Brain microvascular endothelial cell (primary cell): ENCODE measurements at regions not wholly inside any gene's neighbourhood (a gene's known extent, or its start where the extent isn't known, plus 50 kb on each side); places are given as distances from the start of the nearest gene placed in this dataset.
A peak's percentile ranks its signal among the peaks of the same experiment; 100 is the strongest.

Experiments
- DNase-seq: peaks from one replicate; pipeline ENCODE4 v3.0.0-alpha.2; 2020
- H3K27ac ChIP-seq: fragments of 250-450 bp; sonication (Bioruptor Pico); 2 replicates; pipeline ENCODE4 v1.5.1; 2020; ENCODE audit warnings: mild to moderate bottlenecking, moderate library complexity
- H3K27me3 ChIP-seq: fragments of 250-450 bp; sonication (Bioruptor Pico); replicated peaks from 2 replicates; pipeline ENCODE4 v1.5.1; 2020; ENCODE audit warnings: mild to moderate bottlenecking
- H3K36me3 ChIP-seq: fragments of 250-450 bp; sonication (Bioruptor Pico); replicated peaks from 2 replicates; pipeline ENCODE4 v1.5.1; 2020; ENCODE audit warnings: mild to moderate bottlenecking
- H3K4me3 ChIP-seq: 2 replicates; pipeline ENCODE4 v1.5.1; 2011; ENCODE audit warnings: low read depth, mild to moderate bottlenecking, control low read depth, low read length, moderate library complexity
- in situ Hi-C: cut with HindIII; loops from 2 replicates; pipeline ENCODE4 v1.10.0; 2017; ENCODE audit warnings: low sequenced_read_pairs, low pct_ligation_motif_present
- TF ChIP-seq, protein P1 (sequence below): IDR thresholded peaks from 2 replicates; pipeline ENCODE4 v1.5.1; 2011; ENCODE audit warnings: low read depth, mild to moderate bottlenecking, moderate library complexity, low read length, control low read depth, inconsistent platforms; ENCODE audit errors: missing control alignments

DNA sequence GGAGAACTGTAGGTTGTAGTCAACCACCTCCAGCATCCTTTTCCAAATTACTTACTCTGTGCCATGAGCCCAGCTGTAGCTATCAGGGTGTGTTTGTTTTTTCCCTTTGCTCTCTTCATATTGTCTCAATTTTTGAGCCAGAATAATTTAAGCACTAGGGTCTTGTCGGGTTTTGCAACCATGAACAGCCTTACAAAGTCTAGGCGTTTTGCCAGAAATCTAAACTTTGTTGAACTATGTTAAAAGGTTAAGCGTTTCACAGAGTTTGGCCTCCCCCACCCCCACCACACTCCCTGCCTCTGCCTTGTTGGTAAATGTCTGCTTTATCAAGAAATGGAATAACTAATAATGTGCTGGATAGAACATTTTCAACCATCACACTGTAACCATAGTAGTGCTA lies 190.6 kb upstream of the TTC29 start:
- H3K36me3 ChIP-seq: no peaks in the 10 kb centered on the region
- in situ Hi-C loops: no loop called here
- no peak overlapping the region for H3K4me3 ChIP-seq
- TF ChIP-seq, protein P1, sequence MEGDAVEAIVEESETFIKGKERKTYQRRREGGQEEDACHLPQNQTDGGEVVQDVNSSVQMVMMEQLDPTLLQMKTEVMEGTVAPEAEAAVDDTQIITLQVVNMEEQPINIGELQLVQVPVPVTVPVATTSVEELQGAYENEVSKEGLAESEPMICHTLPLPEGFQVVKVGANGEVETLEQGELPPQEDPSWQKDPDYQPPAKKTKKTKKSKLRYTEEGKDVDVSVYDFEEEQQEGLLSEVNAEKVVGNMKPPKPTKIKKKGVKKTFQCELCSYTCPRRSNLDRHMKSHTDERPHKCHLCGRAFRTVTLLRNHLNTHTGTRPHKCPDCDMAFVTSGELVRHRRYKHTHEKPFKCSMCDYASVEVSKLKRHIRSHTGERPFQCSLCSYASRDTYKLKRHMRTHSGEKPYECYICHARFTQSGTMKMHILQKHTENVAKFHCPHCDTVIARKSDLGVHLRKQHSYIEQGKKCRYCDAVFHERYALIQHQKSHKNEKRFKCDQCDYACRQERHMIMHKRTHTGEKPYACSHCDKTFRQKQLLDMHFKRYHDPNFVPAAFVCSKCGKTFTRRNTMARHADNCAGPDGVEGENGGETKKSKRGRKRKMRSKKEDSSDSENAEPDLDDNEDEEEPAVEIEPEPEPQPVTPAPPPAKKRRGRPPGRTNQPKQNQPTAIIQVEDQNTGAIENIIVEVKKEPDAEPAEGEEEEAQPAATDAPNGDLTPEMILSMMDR: no peak
- H3K27me3 ChIP-seq: no peaks in the 10 kb centered on the region
- peak; percentile 79 for DNase-seq
- H3K27ac ChIP-seq: peak overlapping the region; percentile 54

DNA sequence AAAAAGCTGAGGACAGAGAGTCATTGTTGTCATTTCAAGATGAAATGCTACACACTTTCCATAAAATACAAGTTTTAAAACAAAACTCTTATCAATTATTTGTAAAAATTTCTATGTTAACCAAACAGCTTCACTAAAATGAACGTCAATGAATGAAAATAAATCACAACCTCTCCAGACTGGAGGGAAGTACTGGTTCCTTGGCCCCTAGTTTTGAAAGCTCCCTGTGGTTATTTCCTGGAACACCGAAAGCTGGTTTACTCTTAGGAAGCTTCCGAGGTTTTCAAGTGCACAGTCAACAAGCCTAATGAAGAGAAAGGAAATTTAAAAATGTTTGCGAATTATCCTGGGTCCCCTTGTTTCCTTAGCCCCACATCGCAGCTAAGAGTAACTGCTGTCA lies 191.1 kb upstream of the TTC29 start:
- no peaks in the 10 kb centered on the region for H3K36me3 ChIP-seq
- TF ChIP-seq, protein P1: no peak
- in situ Hi-C loops: no loop called here
- DNase-seq: no peak
- peak overlapping the region; percentile 54 for H3K27ac ChIP-seq
- H3K4me3 ChIP-seq: no peak overlapping the region
- H3K27me3 ChIP-seq: no peaks in the 10 kb centered on the region

DNA sequence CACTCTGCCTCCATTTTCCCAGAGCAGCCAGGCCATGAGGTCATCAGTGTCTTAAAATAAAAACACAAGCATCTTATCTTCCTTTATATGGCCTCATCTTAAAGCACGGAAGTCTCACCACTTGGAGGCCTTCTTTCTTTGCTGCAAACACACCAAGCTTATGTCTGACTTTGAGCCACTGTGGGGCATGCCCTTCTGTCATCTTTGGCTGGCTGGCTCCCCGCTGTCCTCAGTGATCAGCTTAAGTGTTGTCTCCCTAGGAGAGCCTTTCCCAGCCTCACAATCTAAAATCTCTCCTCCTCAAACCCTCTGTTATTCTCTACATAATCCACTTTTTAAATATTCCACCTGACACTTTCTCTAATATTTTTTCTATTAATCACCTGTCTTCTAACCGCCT lies 191.6 kb upstream of the TTC29 start:
- TF ChIP-seq, protein P1: no peak
- no peaks in the 10 kb centered on the region for H3K36me3 ChIP-seq
- H3K4me3 ChIP-seq: no peak overlapping the region
- DNase-seq: no peak
- in situ Hi-C loops: no loop called here
- no peaks in the 10 kb centered on the region for H3K27me3 ChIP-seq
- peak overlapping the region; percentile 54 for H3K27ac ChIP-seq

DNA sequence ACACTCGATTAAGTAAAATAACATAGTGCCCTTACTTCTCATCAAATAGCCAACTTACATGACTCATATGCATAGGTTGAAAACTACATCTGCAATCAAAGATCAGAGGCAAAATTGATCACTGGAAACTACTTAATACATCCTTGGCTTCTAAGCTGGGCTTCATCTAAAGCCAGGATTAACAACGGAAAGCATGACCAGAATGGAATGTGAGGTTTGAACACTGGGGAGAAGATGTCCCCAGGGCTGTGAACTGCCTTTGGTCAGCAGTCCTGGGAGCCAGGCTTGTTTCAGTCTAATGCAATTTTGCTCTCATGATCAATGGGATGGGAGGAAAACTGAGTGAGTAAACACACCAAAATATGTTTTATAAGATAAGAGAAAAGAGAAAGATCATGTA lies 192.5 kb upstream of the TTC29 start:
- Histone ChIP-seq H3K4me3 (no peak overlapping the region), H3K27me3 (no peaks in the 10 kb centered on the region), H3K36me3 (no peaks in the 10 kb centered on the region), H3K27ac (no peak overlapping the region)
- in situ Hi-C loops: no loop called here
- TF ChIP-seq, protein P1: no peak
- peak; percentile 49 for DNase-seq

DNA sequence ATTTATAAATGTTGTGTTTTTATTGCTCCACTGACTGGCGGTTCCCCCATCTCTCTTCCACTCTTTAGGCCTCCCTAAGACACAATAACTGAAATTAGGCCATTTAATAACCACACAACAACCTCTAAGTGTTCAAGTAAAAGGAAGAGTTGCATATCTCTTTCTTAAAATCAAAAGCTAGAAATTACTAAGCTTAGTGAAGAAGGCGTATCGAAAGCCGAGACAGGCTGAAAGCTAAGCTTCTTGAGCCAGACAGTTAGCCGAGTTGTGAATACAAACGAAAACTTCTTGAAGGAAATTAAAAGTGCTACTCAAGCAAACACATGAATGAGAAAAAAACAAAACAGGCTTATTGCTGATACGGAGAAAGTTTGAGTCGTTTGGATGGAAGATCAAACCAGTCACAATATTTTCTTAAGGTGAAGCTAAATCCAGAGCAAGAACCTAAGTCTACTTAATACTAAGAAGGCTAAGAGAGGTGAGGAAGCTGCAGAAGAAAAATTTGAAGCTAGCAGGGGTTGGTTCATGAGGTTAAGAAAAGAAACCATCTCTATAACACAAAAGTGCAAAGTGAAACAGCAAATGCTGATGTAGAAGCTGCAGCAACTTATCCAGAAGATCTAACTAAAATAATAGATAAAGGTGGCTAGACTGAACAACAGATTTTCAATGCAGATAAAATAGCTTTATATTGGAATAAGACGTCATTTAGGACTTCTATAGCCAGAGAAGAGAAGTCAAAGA lies 194.0 kb upstream of the TTC29 start:
- no peak for DNase-seq
- H3K4me3 ChIP-seq: no peak overlapping the region
- no peaks in the 10 kb centered on the region for H3K27me3 ChIP-seq
- H3K27ac ChIP-seq: no peak overlapping the region
- TF ChIP-seq, protein P1: no peak
- H3K36me3 ChIP-seq: no peaks in the 10 kb centered on the region
- in situ Hi-C loops: no loop called here

DNA sequence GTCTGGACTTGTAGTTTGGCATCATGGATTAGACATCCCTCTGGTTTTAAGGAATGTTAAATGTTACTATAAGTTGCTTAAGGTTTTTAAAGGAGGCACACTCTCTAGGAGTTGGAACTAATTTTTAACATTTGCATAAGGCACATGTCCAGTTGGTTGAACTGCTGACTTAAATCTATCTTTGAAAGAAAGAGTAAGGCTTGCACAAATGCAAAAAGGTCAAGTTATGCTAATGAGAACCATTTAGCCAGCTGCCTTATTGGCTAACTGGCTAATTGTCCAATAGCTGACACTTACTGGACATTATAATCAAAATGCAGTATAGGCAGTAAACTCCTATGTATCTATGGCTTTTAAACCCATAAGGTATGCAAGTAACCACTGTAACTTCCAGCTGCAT lies 206.1 kb upstream of the TTC29 start:
- in situ Hi-C loops: no loop called here
- Histone ChIP-seq H3K4me3 (no peak overlapping the region), H3K27ac (no peak overlapping the region), H3K27me3 (no peaks in the 10 kb centered on the region), H3K36me3 (no peaks in the 10 kb centered on the region)
- no peak for DNase-seq
- TF ChIP-seq, protein P1: no peak
